Fibroblast of the aortic adventitia (primary cell): ENCODE measurements at regions not wholly inside any gene's neighbourhood (a gene's known extent, or its start where the extent isn't known, plus 50 kb on each side); places are given as distances from the start of the nearest gene placed in this dataset.

Experiments
- DNase-seq: peaks from one replicate; pipeline ENCODE4 v3.0.0-alpha.2; 2010; ENCODE audit warnings: low read depth
- H3K4me3 ChIP-seq: 2 replicates; pipeline ENCODE4 v1.5.1; 2011; ENCODE audit warnings: low read depth, mild to moderate bottlenecking, control low read depth, low read length, moderate library complexity
- CTCF ChIP-seq: IDR thresholded peaks from 2 replicates; pipeline ENCODE4 v1.5.1; 2011; ENCODE audit warnings: mild to moderate bottlenecking, low read length, control low read depth, inconsistent platforms; ENCODE audit not compliant: insufficient read depth

DNA sequence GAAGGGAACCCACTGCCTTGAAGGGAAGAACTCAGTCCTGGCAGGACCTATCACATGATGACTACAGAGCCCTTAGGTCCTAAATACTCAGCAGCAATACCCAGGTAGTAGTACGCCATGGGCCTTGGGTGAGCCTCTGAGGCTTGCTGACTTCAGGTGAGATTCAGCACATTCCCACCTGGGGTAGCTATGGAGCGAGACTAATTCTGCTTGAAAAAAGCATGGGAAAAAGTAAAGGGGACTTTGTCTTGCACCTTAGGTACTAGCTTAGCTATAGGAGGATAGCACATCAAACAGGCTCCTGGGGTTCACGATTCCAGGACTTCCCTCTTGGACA, 98.2 kb upstream of the MEOX2 start:
- DNase-seq: no peak
- TF ChIP-seq CTCF: no peak
- H3K4me3 ChIP-seq: no peak overlapping the region

- no peak for TF ChIP-seq CTCF
- no peak overlapping the region for H3K4me3 ChIP-seq
- DNase-seq: no peak
Observed at GRCh38 chr7:15783987-15784693, 97.7 kb upstream of the MEOX2 start.

- no peak overlapping the region for H3K4me3 ChIP-seq
- no peak for TF ChIP-seq CTCF
- DNase-seq: no peak
Observed at GRCh38 chr7:15782656-15783055, 96.2 kb upstream of the MEOX2 start.

DNA sequence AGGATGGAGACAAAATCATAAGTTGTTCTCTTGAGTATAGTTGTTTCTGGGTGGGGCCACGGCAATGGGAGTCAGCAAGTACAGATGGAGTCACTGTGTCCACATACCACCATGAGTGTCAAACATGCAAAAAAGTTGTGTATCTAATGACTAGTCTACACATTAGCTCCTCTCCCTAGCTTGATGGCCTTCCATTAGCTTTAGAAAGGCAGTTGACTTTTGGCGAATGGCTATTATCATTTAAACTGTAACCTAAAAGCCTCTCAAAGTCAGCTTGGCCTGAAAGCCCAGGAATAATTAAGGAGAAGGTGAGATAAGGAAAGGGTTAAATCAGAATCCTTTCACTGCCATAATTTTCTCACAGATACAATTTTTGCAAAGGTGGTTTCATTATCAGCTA, 95.5 kb upstream of the MEOX2 start:
- TF ChIP-seq CTCF: no peak
- no peak for DNase-seq
- no peak overlapping the region for H3K4me3 ChIP-seq

DNA sequence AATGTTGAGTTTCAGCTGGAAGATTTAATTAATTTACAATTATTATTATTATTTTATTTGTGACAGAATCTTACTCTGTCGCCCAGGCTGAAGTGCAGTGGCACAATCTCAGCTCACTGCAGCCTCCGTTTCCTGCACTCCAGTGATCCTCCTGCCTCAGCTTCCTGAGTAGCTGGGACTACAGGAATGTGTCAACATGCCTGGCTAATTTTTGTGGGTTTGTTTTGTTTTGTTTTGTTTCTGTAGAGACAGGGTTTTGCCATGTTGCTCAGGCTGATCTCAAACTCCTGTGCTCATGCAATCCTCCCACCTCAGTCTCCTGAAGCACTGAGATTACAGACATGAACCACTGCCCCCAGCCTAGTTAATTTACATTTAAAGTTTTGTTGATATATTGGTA, 93.8 kb upstream of the MEOX2 start:
- H3K4me3 ChIP-seq: no peak overlapping the region
- TF ChIP-seq CTCF: no peak

GRCh38 chr7:15778191-15778590, 91.7 kb upstream of the MEOX2 start:
- TF ChIP-seq CTCF: no peak
- no peak overlapping the region for H3K4me3 ChIP-seq
- DNase-seq: no peak

More for the DNA sequence above, 93.8 kb upstream of the MEOX2 start:
- DNase-seq: no peak

GRCh38 chr7:15765753-15766152, 79.3 kb upstream of the MEOX2 start:
- no peak overlapping the region for H3K4me3 ChIP-seq
- DNase-seq: no peak
- TF ChIP-seq CTCF: no peak
